OCI-LY7 (cell line): ENCODE measurements at regions not wholly inside any gene's neighbourhood (a gene's known extent, or its start where the extent isn't known, plus 50 kb on each side); places are given as distances from the start of the nearest gene placed in this dataset.

ENCODE experiments used
- EZH2phosphoT487 ChIP-seq: fragments of 200-600 bp; sonication (generic); IDR thresholded peaks from 2 replicates; pipeline ENCODE4 v1.6.1; 2018; ENCODE audit warnings: low read depth, borderline replicate concordance, mild to moderate bottlenecking, mixed run types, antibody characterized with exemption, low read length, moderate library complexity, mixed read lengths
- TF ChIP-seq, protein P1 (sequence below): fragments of 200-600 bp; sonication (generic); conservative IDR thresholded peaks from 2 replicates; pipeline ENCODE4 v1.5.1; 2014; ENCODE audit warnings: mild to moderate bottlenecking, antibody characterized with exemption, low read length, moderate library complexity, mixed read lengths

DNA sequence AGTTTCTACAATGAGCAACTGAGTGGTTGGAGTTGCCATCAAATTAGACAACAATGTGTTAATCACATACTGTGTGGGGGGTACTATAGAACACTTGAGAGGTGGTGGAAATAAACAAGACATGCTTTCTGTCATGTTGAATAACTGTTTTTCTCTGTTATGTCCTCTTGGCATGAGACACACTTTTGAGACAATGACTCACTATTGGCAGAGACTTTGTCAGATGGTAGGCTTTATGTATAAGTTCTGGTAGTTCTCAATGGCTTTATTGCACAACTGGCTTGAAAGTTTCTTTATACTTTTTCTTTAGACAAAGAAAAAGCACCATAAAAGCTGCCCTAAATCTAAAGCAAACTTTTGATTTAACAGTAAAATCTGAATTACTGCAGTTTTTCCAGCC is 578.7 kb downstream of the ADCYAP1 start:
- TF ChIP-seq EZH2phosphoT487: no peak
- TF ChIP-seq, protein P1, sequence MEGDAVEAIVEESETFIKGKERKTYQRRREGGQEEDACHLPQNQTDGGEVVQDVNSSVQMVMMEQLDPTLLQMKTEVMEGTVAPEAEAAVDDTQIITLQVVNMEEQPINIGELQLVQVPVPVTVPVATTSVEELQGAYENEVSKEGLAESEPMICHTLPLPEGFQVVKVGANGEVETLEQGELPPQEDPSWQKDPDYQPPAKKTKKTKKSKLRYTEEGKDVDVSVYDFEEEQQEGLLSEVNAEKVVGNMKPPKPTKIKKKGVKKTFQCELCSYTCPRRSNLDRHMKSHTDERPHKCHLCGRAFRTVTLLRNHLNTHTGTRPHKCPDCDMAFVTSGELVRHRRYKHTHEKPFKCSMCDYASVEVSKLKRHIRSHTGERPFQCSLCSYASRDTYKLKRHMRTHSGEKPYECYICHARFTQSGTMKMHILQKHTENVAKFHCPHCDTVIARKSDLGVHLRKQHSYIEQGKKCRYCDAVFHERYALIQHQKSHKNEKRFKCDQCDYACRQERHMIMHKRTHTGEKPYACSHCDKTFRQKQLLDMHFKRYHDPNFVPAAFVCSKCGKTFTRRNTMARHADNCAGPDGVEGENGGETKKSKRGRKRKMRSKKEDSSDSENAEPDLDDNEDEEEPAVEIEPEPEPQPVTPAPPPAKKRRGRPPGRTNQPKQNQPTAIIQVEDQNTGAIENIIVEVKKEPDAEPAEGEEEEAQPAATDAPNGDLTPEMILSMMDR: no peak
